LNCAP (cell line): ENCODE measurements at regions not wholly inside any gene's neighbourhood (a gene's known extent, or its start where the extent isn't known, plus 50 kb on each side); places are given as distances from the start of the nearest gene placed in this dataset.

Source experiments
- TF ChIP-seq, protein P1 (sequence below): fragments of 450-650 bp; IDR thresholded peaks from 2 replicates; pipeline ENCODE4 v1.5.1; 2017; ENCODE audit warnings: mild to moderate bottlenecking

DNA sequence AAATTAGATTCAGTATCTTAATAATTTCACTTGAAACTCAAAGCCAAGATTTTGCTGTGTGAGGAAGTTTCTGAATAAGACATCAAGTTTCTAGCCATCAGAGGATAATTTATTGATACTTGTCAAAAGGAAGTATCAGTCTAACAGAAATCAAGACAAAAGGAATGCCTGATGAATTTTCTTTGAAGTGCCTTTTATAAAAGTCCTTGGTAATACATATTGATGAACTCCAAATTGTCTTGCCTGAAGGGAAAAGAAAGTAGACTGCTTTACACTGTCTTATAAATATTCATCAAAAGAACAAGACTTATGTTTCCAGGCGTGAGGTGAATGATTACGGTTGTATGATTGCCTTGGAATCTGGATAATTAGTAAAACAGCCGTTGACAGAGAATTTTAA is 986.0 kb upstream of the MAP3K7 start:
- TF ChIP-seq, protein P1, sequence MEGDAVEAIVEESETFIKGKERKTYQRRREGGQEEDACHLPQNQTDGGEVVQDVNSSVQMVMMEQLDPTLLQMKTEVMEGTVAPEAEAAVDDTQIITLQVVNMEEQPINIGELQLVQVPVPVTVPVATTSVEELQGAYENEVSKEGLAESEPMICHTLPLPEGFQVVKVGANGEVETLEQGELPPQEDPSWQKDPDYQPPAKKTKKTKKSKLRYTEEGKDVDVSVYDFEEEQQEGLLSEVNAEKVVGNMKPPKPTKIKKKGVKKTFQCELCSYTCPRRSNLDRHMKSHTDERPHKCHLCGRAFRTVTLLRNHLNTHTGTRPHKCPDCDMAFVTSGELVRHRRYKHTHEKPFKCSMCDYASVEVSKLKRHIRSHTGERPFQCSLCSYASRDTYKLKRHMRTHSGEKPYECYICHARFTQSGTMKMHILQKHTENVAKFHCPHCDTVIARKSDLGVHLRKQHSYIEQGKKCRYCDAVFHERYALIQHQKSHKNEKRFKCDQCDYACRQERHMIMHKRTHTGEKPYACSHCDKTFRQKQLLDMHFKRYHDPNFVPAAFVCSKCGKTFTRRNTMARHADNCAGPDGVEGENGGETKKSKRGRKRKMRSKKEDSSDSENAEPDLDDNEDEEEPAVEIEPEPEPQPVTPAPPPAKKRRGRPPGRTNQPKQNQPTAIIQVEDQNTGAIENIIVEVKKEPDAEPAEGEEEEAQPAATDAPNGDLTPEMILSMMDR, result no peak

DNA sequence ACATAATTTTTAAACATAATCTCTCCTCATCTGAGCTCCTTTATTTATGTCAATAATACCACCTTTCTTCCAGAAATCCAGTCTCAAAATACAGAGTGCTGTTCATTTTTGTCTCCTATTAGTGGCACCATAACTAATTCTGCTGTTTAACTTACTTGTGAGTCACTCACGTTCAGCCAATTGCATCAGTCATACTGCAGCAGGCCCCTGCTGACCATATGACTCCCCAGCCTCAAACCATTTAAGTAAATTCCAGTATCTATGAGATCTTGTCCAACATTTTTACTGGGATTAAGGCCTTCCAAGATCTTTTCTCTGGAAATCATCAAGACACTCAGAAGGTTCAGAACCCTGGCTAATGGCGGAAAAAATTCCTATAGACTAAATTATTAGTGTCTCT is 982.2 kb upstream of the MAP3K7 start:
- TF ChIP-seq, protein P1, result no peak

DNA sequence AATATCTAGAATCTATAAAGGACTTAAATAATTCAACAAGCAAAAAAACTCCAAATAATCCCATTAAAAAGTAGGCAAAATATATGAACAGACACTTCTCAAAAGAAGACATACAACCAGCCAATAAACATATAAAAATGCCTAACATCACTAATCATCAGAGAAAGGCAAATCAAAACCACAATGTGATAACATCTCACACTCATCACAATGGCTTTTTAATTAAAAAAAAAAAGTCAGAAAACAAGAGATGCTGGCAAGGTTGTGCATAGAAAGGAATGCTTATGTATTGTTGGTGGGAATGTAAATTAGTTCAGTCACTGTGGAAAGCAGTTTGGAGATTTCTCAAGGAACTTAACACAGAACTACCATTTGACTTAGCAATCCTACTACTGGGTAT is 979.6 kb upstream of the MAP3K7 start:
- TF ChIP-seq, protein P1, result no peak

DNA sequence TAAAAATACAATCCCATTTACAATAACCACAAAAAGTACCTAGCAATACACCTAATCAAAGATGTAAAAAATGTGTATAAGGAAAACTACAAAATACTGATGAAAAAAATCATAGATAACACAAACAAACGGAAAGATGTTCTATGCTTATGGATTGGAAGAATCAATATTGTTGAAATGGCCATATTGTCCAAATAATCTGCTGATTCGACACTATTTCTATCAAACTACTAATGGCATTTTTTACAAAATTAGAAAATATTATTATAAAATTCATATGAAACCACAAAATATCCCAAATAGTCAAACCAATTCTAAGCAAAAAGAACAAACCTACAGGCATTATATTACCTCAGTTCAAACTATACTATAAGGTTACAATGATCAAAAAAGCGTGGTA is 978.3 kb upstream of the MAP3K7 start:
- TF ChIP-seq, protein P1, result no peak

DNA sequence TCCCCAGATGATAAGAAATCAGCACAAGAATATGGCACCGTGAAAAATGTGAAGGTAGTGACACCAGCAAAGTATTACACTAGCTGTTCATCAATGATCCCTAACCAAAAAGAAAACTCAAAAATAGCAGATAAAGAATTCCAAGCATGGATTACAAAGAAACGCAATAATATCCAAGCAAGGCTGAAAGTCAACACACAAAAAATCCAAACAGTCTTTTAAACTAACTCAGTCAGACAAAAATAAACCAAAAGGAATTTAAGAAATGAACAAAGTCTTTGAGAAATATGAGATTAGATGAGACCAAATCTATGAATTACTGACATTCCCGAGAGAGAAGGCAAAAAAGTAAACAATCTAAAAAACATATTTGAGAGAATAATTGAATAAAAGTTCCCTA is 976.1 kb upstream of the MAP3K7 start:
- TF ChIP-seq, protein P1, result no peak

DNA sequence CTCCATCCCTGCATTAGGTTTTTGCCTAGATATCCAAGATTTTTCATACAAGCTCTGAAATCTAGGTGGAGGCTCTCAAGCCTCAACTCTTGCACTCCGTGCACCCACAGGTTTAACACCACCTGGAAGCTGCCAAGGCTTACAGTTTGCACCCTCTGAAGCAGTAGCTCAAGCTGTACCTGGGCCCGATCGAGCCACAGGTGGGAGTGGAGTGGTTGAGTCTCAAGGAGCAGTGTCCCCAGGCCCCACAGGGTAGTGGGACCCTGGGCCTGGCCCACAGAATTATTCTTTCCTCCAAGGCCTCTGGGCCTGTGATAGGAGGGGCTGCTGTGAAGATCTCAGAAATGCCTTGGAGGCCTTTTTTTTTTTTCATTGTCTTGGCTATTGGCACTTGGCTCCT is 973.5 kb upstream of the MAP3K7 start:
- TF ChIP-seq, protein P1, result no peak

DNA sequence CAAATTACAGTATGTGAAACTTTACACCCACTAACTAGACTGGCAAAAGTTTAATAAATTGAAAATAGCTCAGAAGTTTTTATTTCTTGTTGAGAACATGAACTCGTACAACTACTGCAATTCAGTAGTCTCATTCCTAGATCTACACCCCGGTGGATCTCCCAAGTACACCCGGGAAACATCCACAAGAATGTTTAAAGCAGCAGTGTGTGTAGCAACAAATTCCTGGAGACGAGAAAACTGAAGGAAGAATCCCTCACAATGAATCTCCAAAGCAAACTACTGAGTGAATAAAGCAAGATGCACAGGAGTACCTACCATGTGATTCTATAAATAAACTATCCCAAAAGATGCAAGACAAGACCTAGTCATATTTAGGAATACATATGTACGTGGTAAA is 954.0 kb upstream of the MAP3K7 start:
- TF ChIP-seq, protein P1, result no peak

DNA sequence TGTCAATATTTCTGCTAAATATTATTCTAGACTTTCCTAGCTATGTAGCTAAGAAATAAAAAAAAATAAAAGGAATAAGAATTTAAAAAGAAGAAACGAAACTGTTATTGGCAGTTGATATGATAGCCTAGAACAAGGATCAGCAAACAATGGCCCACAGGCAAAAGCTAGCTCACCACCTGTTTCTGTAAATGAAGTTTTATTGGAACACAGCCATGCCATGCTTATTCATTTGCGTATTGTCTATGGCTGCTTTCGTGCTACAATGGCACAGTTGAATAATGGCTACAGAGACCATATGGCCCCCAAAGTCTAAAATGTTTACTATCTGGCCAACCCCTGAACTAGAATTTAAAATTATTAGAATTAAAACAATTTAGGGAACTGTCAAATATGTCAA is 952.6 kb upstream of the MAP3K7 start:
- TF ChIP-seq, protein P1, result no peak
